Posterior cingulate gyrus (tissue), 11 donors: ENCODE measurements at regions not wholly inside any gene's neighbourhood (a gene's known extent, or its start where the extent isn't known, plus 50 kb on each side); places are given as distances from the start of the nearest gene placed in this dataset.
"Not testable (repeated sequence)": the region's sequence is repeated elsewhere in the genome, so short reads cannot be mapped to it uniquely, and the experiment has no call there.

Source experiments
- DNase-seq, 10 donors: peaks; one replicate each; pipeline versions ENCODE4 v3.0.0 to v3.0.0-alpha.2; 2020 to 2021; ENCODE audit warnings: mixed read lengths in 3 of 10
- intact Hi-C: fragments of 100-400 bp; cut with DNase I; formaldehyde crosslinking; loops from one replicate; pipeline ENCODE4 v1.15.1; 2023

GRCh38 chr5:92070786-92071185, 687.7 kb upstream of the ARRDC3 start:
- DNase-seq: no peak
- intact Hi-C loops: no loop called here

- DNase-seq: no peak
- intact Hi-C loops: no loop called here
Observed at GRCh38 chr5:92064993-92065392, 681.9 kb upstream of the ARRDC3 start.

GRCh38 chr5:92051741-92052140, 668.6 kb upstream of the ARRDC3 start:
- intact Hi-C loops: no loop called here
- DNase-seq: no peak

GRCh38 chr5:92050970-92051369, 667.9 kb upstream of the ARRDC3 start:
- intact Hi-C loops: no loop called here
- DNase-seq: peak in 1 of 10 donors; percentile 46

- intact Hi-C loops: no loop called here
- DNase-seq: no peak
Observed at GRCh38 chr5:92041911-92042660, 659.0 kb upstream of the ARRDC3 start.

- intact Hi-C loops: no loop called here
- DNase-seq: no peak
Observed at GRCh38 chr5:92041206-92041605, 658.1 kb upstream of the ARRDC3 start.

GRCh38 chr5:92029792-92030191, 646.7 kb upstream of the ARRDC3 start:
- intact Hi-C loops, DNase-seq: not testable (repeated sequence)

- DNase-seq: no peak
- intact Hi-C loops: no loop called here
Observed at GRCh38 chr5:92023555-92023954, 640.4 kb upstream of the ARRDC3 start.

- no peak for DNase-seq
- intact Hi-C loops: no loop called here
Observed at GRCh38 chr5:92023141-92023471, 640.0 kb upstream of the ARRDC3 start.

- DNase-seq: no peak
- intact Hi-C loops: no loop called here
Observed at GRCh38 chr5:92022415-92023140, 639.5 kb upstream of the ARRDC3 start.

GRCh38 chr5:92019376-92019990, 636.4 kb upstream of the ARRDC3 start:
- intact Hi-C loops: no loop called here

GRCh38 chr5:92017776-92018175, 634.7 kb upstream of the ARRDC3 start:
- intact Hi-C loops: no loop called here
- DNase-seq: no peak

More at GRCh38 chr5:92019376-92019990, 636.4 kb upstream of the ARRDC3 start:
- no peak for DNase-seq

GRCh38 chr5:92011845-92012244, 628.7 kb upstream of the ARRDC3 start:
- DNase-seq, intact Hi-C loops: not testable (repeated sequence)

- no peak for DNase-seq
- intact Hi-C loops: no loop called here
Observed at GRCh38 chr5:92003806-92004205, 620.7 kb upstream of the ARRDC3 start.

- DNase-seq: no peak
- intact Hi-C loops: no loop called here
Observed at GRCh38 chr5:92002721-92003274, 619.7 kb upstream of the ARRDC3 start.

- intact Hi-C loops: no loop called here
- DNase-seq: peak in 1 of 10 donors; percentile 16
Observed at GRCh38 chr5:91998774-91999173, 615.7 kb upstream of the ARRDC3 start.

- intact Hi-C loops: no loop called here
- DNase-seq: no peak
Observed at GRCh38 chr5:91983869-91984268, 600.8 kb upstream of the ARRDC3 start.

GRCh38 chr5:91978221-91978882, 595.2 kb upstream of the ARRDC3 start:
- DNase-seq: no peak
- intact Hi-C loops: no loop called here

GRCh38 chr5:91977579-91977978, 594.5 kb upstream of the ARRDC3 start:
- DNase-seq: no peak
- intact Hi-C loops: no loop called here

- intact Hi-C loops: no loop called here
- no peak for DNase-seq
Observed at GRCh38 chr5:91976451-91976850, 593.3 kb upstream of the ARRDC3 start.

- intact Hi-C loops: no loop called here
- DNase-seq: no peak
Observed at GRCh38 chr5:91963166-91963565, 580.0 kb upstream of the ARRDC3 start.
